PC-9 (cell line): ENCODE measurements at regions not wholly inside any gene's neighbourhood (a gene's known extent, or its start where the extent isn't known, plus 50 kb on each side); places are given as distances from the start of the nearest gene placed in this dataset.

Experiments
- BruUV-seq: library from RNA; stranded (reverse); fragments of 400-500 nt; replicated peaks from 2 replicates; lab custom pipeline; 2021; lab: Mats Ljungman, UMichigan
- CTCF ChIA-PET: fragments of 300-600 bp; sonication (Branson Sonifier 250); formaldehyde crosslinking; loops from one replicate; lab custom pipeline; 2022; ENCODE audit warnings: antibody characterized with exemption; lab: Charles Lee
- POLR2A ChIA-PET: fragments of 300-600 bp; sonication (Branson Sonifier 250); formaldehyde crosslinking; loops from one replicate; lab custom pipeline; 2022; ENCODE audit warnings: antibody characterized with exemption; ENCODE audit not compliant: unreplicated experiment; lab: Charles Lee
- DNase-seq, 2 experiments: peaks; one replicate each; pipeline versions ENCODE4 v3.0.0 to v3.0.0-alpha.2; 2015 to 2022; ENCODE audit warnings: mixed read lengths in 1 of 2
- H2AFZ ChIP-seq: fragments of 200-600 bp; sonication (generic); 2 replicates; pipeline ENCODE4 v1.8.1; 2017; ENCODE audit warnings: antibody characterized with exemption
- H3F3A ChIP-seq: fragments of 200-600 bp; sonication (generic); 2 replicates; pipeline ENCODE4 v1.8.1; 2017; ENCODE audit warnings: antibody characterized with exemption, mild to moderate bottlenecking, low read depth; ENCODE audit not compliant: insufficient read depth
- H3K27ac ChIP-seq: fragments of 200-600 bp; sonication (generic); 2 replicates; pipeline ENCODE4 v1.6.1; 2016; ENCODE audit warnings: mixed run types
- H3K27me3 ChIP-seq: fragments of 200-600 bp; sonication (generic); 2 replicates; pipeline ENCODE4 v1.6.1; 2016; ENCODE audit warnings: low read depth, mixed run types; ENCODE audit not compliant: insufficient read depth
- H3K36me3 ChIP-seq: fragments of 200-600 bp; sonication (generic); 2 replicates; pipeline ENCODE4 v1.6.1; 2016; ENCODE audit warnings: low read depth, mixed run types
- H3K4me1 ChIP-seq: fragments of 200-600 bp; sonication (generic); replicated peaks from 2 replicates; pipeline ENCODE4 v1.6.1; 2016; ENCODE audit warnings: mixed run types; ENCODE audit not compliant: insufficient read depth
- H3K4me2 ChIP-seq: fragments of 200-600 bp; sonication (generic); 2 replicates; pipeline ENCODE4 v1.6.1; 2017; ENCODE audit warnings: mixed run types
- H3K4me3 ChIP-seq: fragments of 200-600 bp; sonication (generic); 2 replicates; pipeline ENCODE4 v1.6.1; 2016; ENCODE audit warnings: mixed run types
- H3K79me2 ChIP-seq: fragments of 200-600 bp; sonication (generic); 2 replicates; pipeline ENCODE4 v1.6.1; 2017; ENCODE audit warnings: low read depth, mixed run types
- H3K9me2 ChIP-seq: fragments of 200-600 bp; sonication (generic); 2 replicates; pipeline ENCODE4 v1.8.1; 2017; ENCODE audit warnings: mild to moderate bottlenecking; ENCODE audit not compliant: insufficient read depth
- H3K9me3 ChIP-seq: fragments of 200-600 bp; sonication (generic); 2 replicates; pipeline ENCODE4 v1.8.1; 2016; ENCODE audit warnings: low read depth; ENCODE audit not compliant: insufficient read depth
- H4K20me1 ChIP-seq: fragments of 200-600 bp; sonication (generic); 2 replicates; pipeline ENCODE4 v1.8.1; 2017; ENCODE audit not compliant: insufficient read depth
- CTCF ChIP-seq: fragments of 200-600 bp; sonication (generic); conservative IDR thresholded peaks from 2 replicates; pipeline ENCODE4 v1.6.1; 2017; ENCODE audit warnings: mixed run types, antibody characterized with exemption, mild to moderate bottlenecking, moderate library complexity
- EZH2 ChIP-seq: fragments of 200-600 bp; sonication (generic); IDR thresholded peaks from 2 replicates; pipeline ENCODE4 v1.8.0; 2017; ENCODE audit warnings: antibody characterized with exemption, low read depth
- intact Hi-C: fragments of 100-400 bp; cut with micrococcal nuclease; formaldehyde crosslinking; loops from one replicate; pipeline ENCODE4 v1.10.0; 2022; ENCODE audit not compliant: unreplicated experiment

GRCh38 chr7:96928965-96929364, 76.4 kb upstream of the DLX6 start:
- ChIA-PET POLR2A (no interaction called here), CTCF (interaction anchor here (0.6 kb wide), 1 partner anchor 853 kb away, joined by 4 read pairs; no protein-coding TSS in a partner anchor)
- Histone ChIP-seq H3K79me2 (no peaks in the 10 kb centered on the region), H3K9me2 (no peaks in the 10 kb centered on the region), H3K9me3 (no peaks in the 10 kb centered on the region; the same call in 1 of the 2 replicates), H3K36me3 (no peaks in the 10 kb centered on the region), H4K20me1 (no peaks in the 10 kb centered on the region), H3K4me2 (no peak overlapping the region), H3K27ac (no peak overlapping the region), H3K27me3 (no peaks in the 10 kb centered on the region), H2AFZ (no peak overlapping the region), H3K4me1 (no peaks in the 10 kb centered on the region), H3F3A (no peaks in the 10 kb centered on the region), H3K4me3 (no peak overlapping the region)
- TF ChIP-seq EZH2 (no peak), CTCF (no peak)
- no TSS peak for BruUV-seq
- DNase-seq: no peak
- intact Hi-C loops: no loop called here

- no peak overlapping the region for H3K4me3 ChIP-seq
- no peaks in the 10 kb centered on the region for H3K27me3 ChIP-seq
- H2AFZ ChIP-seq: no peak overlapping the region
- no peaks in the 10 kb centered on the region for H3K79me2 ChIP-seq
- no peaks in the 10 kb centered on the region for H3K4me1 ChIP-seq
- no peak for TF ChIP-seq CTCF
- no peak for TF ChIP-seq EZH2
- no TSS peak for BruUV-seq
- no peaks in the 10 kb centered on the region for H3K36me3 ChIP-seq
- DNase-seq: no peak
- H3K9me2 ChIP-seq: no peaks in the 10 kb centered on the region
- intact Hi-C loops: loop anchor here (1.0 kb wide), 1 partner anchor 25 kb away; no protein-coding TSS in a partner anchor
- H3K4me2 ChIP-seq: no peak overlapping the region
- no peaks in the 10 kb centered on the region for H4K20me1 ChIP-seq
- ChIA-PET POLR2A (no interaction called here), CTCF (no interaction called here)
- H3K27ac ChIP-seq: no peak overlapping the region
- no peaks in the 10 kb centered on the region for H3F3A ChIP-seq
- H3K9me3 ChIP-seq: no peaks in the 10 kb centered on the region; the same call in 1 of the 2 replicates
These were observed 73.5 kb upstream of the DLX6 start for GRCh38 chr7:96931891-96932290.

GRCh38 chr7:96933067-96933645, 72.2 kb upstream of the DLX6 start:
- DNase-seq: no peak
- Histone ChIP-seq H3K79me2 (no peaks in the 10 kb centered on the region), H3K9me2 (no peaks in the 10 kb centered on the region), H3K27ac (no peak overlapping the region), H2AFZ (no peak overlapping the region), H3K9me3 (no peaks in the 10 kb centered on the region; the same call in 1 of the 2 replicates), H3K36me3 (no peaks in the 10 kb centered on the region), H3K27me3 (no peaks in the 10 kb centered on the region), H3K4me1 (no peaks in the 10 kb centered on the region), H4K20me1 (no peaks in the 10 kb centered on the region), H3F3A (no peaks in the 10 kb centered on the region), H3K4me2 (no peak overlapping the region), H3K4me3 (no peak overlapping the region)
- intact Hi-C loops: no loop called here
- no TSS peak for BruUV-seq
- TF ChIP-seq EZH2 (no peak), CTCF (no peak)
- ChIA-PET POLR2A (no interaction called here), CTCF (no interaction called here)
